ENCODE measurements at regions not wholly inside any gene's neighbourhood (a gene's known extent, or its start where the extent isn't known, plus 50 kb on each side); places are given as distances from the start of the nearest gene placed in this dataset.
A peak's percentile ranks its signal among the peaks of the same experiment; 100 is the strongest.

DNA sequence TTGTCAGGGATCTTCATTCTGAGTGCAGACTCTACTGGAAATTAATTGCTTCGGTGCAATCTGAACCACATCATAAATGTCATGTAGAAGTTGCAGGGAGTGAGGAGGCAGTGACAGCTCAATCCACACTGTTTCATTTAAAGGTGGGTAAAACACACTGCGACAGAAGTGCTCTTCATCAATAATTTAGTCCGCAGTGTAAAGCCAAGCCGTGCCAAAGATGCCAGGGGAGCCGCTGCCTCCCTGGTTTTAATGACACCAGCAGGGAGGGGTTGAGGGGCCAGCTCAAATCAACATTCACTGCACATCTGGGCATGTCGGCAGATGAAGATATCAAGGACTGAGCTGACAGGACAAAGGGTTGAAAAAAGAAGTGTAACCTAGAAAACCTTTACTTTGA, 305.7 kb upstream of the VRK2 start:
- no peak for DNase-seq

DNA sequence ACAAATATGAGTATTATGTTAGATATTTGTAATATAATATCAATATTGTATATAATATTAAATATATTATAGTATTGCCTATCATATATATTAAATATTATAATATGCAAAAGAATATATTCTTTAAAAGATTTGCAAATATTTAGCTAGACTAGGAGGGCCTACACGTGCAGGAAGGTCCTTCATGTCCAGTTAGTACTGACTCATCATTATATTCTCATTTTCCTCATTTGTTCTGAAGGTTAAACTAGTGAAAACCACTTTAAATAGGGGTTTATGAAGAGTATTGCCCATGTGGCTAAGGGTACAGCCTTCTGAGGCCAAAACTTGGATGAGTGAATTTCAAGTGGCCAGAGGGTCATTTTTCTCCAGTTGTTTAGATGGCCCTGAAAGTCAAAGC, 293.0 kb upstream of the VRK2 start:
- no peak for DNase-seq

DNA sequence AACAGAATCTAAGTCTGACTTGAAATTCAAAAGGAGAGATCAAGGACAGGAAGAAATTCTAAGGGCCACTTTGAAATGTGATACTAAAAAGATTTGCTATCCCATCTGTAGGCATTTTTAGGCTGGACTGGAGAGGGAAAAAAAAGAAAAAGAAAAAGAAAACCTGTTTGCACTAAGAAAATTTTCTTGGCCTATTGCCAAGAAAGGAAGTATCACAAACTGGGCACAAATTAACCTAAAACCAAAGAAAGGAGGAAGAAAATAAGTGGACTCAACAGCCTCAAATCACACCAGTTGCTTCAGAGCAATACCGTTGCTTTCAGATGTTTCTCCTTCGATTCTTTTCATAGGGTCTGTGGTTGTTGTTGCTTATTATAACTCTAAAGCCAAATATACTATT, 287.9 kb upstream of the VRK2 start:
- no peak for DNase-seq

DNA sequence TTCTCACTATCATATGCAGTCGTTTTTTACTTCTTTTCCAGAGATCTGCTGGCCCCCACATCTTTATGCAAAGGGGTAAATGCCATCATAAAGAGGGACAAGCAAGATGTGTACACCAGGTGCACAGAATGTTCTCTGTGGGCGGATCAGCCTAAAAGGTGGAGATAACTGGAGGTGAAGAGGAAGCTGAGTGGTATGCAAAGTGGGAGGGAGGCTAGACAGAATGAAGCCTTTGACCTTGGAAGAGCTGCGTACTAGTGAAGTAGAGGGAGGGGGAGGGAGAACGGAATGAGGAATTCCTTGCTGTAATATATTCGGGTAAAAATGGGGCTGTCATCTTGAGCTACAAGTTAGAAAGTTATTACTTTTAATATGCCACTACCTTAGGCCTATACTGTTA, 287.5 kb upstream of the VRK2 start:
- DNase-seq = no peak

DNA sequence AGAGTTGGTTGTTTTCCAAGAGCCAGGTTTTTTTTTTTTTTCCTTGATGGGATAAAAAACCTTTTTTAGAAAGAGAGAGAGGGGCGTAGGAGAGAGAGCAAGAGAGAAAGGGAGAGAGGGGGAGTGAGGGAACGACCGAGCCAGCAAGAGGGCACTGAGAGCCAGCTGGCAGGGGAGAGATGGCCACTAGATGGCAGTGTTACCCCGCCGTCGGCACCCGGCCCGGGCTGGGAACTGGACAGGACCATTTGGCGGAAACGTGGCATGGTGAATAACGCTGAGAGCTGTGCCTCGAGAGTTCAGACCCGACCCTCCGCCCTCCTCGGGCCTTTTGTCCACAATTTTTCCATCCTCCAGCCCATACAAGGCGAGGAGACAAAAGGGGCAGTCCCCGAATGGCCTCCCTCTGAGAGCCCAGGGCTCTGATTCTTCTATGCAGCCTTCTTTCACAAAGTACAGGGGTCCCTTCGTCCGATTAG, 286.7 kb upstream of the VRK2 start:
- peak; percentile 69 for DNase-seq

DNA sequence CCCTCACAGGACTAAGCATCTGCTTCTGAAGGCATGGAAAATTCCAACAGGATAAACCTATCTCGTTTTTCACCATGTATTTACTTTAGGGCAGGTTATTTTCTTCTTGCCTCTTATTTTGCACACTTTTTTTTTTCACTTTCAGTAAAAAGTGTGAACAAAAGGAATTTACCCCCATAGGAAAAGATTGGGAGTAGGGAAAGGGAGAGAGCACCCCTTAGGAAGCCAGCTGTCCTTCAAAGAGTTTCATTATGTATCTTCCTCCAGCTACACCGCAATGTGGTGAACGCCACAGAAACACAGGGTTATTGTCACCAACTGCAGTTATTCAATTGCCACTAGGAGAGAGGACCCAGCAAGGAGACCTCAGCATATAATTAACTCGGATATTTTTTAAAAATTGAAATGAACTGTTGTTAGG, 286.2 kb upstream of the VRK2 start:
- no peak for DNase-seq

DNA sequence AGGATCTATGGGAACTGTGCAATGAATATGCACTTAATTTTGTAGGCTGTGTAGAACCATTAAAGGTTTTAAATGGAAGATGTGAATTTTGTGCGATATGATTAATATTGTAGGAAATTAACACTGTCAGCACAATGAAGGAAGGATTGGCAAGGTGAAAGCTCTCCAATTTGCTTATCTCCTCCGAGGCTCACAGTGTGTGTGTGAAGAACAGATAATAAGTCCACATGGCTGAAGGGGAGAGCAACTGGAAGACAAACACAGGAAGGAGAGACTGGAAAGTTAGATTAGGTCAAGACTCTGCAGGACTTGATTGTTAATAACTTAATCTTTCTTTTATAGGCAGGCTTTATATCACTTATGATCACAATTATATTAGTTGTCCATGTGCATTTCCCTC, 269.7 kb upstream of the VRK2 start:
- no peak for DNase-seq

DNA sequence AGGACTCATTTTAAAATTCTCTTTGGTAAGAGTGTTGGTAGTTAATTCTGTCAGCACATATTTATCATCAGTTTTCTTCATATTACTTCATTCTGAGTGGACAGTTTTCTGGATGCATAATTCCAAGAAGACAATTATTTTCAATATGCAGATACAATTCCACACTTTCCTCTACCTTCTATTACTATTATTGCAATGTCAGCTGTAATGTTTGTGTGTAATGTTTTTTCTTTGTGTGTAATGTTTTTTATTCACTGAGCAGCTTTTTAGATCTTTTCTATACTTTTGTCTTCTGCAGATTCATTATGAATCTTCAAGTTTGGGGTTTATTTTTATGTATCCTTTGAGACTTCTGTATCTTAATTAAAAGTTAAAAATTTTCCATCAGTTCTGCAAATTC, 264.0 kb upstream of the VRK2 start:
- no peak for DNase-seq

DNA sequence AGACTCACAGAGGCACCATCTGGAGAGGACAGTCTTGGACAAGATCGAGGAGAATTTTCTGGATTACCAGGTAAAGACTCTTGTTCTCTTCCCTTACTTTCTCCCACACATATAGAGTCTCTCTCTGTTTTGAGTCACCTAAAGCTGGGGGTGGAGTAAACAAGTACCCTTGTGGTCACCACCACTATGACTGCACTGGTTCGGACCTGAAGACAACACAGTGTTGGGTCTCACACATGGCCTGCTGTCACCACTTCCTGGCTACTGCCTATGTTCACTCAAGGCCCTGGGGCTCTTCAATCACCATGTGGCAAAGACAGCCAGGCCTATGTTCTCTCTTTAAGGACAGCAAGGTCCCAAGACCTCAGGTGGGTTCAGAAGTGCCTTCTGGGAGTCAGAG, 253.3 kb upstream of the VRK2 start:
- no peak for DNase-seq

DNA sequence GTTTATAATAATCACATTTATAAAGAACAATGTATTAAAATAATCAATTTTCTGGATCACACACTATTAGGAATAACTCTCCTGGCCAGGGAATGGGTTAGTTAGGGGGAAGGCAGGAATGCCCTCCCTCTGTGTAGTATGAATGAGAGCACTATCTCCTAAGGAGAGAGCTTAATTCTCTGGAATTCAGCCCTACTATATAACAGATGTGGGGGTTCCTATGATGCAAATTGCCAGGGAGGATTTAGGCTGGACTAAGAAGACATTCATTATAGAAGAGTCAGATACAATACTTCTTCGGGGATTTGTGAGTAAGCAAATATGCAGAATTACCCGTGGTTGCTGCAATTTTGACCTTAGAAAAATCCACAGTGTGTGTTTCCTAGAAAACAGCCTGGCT, 250.1 kb upstream of the VRK2 start:
- no peak for DNase-seq

DNA sequence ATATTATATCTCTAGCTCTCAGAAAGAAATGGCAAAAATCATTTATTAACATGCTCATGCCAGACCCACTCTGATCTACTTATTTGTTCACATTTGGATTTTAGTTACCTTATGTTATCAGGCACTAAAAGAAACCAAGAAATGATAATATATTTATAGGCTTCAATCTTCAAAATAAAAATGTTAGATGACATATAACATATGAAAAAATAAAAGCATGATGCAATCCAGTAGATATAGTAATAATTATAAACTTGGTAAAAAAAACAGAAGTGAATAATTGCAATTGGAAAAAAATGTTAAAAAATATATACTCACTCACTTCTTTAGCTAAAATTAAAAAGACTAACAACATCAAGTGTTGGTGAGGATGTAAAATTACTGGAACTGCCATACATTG, 248.3 kb upstream of the VRK2 start:
- no peak for DNase-seq

DNA sequence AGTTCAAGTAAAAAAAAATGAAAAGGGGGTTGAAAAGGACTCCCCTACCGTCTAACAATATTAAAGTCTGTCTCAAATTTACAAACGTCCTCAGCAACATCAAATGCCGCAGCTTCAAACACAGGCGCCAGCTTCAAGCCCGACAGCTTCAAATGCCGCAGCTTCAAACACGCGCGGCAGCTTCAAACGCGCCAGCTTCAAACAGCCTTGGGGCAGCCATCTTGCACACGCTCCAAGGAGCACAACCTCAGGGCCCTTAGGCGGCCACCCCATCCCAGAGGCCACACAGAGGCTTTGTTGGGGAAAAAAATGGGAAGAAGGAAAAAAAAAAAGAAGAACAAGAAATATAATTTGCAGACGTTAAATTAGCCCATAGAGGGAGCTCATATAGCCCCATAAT, 244.4 kb upstream of the VRK2 start:
- no peak for DNase-seq

DNA sequence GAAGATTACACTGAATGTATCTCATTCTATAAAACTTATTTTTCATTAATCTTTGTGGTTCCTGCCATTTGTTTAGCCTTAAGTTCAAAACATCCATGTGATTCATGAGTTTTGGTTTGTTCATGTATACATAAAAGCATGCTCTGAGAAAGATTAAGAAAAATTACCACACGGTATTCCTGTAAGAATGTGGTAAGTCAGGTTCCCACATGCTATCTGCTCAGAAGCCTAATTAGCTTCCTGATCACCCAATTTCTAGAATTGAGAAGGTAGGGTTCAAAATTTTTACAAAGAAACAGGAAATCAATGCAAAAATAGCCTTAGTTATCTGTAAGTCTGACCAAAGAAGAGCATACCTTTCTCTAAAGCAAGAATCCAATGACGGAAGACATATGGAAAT, 241.6 kb upstream of the VRK2 start:
- no peak for DNase-seq

DNA sequence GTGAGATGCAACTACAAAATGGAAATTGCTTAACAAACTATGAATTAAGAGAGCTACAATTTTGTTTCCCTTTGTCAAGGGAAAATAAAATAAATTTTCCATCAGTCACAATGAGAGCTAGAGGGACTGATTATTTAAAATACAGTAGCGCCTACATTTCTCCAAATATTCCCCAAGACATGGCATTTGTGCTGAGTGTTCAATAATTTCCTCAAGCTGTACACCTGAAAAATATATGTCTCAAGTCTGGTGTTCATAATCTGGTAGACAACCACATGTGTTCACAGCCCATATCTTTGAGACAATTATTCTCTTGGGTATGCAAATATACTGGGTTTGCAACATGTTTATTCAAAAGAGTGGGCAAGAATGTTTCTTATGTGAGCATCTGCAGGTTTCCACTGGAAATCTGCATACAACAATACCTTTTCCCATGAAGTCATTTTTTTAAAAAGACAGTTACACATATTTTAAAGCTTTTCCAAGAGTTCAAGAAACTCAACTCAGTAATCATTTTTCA, 240.1 kb upstream of the VRK2 start:
- DNase-seq = no peak

DNA sequence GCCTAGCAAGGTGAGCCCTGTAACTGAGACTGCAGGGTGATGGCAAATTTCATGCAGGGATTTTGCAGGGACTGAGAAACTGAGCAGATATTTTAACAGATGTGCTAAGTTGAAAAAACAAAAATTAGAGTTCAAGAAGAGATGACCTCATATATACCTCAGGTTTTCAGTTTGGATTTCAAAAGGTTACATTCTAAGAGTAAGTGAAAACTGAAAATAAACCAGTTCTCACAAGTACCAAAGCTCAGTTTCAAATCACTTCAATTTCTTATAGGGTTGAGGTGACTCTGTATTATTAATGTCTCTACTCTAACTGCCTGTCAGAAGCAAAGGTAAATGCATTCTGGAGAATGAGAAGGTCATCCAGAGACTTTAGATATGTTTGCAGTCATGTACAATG, 237.4 kb upstream of the VRK2 start:
- DNase-seq = no peak

DNA sequence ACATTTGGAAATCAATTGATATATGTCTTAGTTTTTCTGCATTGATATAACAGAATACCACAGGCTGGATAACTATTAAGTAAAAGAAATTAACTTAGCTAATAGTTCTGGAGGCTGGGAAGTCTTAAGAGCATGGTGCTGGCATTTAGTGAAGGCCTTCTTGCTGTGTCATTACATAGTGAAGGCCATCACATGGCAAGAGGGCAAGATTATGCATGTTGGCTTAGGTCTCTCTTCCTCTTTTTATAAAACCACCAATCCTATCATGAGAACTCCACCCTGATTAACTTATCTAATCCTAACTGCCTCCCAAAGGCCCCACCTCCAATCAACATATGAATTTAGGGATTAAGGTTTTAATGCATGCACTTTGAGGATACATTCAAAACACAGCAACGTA, 225.5 kb upstream of the VRK2 start:
- DNase-seq = no peak

DNA sequence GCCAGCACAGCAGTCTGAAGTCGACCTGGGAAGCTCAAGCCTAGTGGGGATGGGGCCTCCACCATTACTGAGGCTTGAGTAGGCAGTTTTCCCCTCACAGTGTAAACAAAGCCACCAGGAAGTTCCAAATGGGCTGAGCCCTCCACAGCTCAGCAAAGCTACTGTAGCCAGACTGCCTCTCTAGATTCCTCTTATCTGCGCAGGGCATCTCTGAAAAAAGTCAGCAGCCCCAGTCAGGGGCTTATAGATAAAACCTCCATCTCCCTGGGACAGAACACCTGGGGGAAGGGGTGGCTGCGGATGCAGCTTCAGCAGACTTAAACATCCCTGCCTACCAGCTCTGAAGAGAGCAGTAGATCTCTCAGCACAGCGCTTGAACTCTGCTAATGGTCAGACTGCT, 218.4 kb upstream of the VRK2 start:
- no peak for DNase-seq

DNA sequence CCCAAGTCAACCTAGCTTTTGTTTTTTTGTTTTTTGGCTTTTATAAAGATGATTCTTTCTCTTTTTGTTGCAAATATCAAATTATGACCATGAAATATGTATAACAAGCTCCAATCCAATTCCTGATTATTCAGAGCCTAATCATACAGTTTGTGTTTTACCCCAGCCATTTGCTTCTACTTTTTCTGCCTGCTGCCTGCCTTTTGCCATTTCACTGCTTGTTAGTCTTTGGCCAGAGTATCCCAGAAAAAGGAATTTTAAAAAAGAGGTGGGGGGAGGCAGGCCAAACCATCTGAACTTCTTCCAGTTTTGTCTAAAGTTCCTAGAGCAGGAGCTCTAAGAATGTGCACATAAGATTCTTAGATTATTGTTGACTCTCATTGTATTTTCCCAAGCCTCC, 211.9 kb upstream of the VRK2 start:
- DNase-seq = no peak

DNA sequence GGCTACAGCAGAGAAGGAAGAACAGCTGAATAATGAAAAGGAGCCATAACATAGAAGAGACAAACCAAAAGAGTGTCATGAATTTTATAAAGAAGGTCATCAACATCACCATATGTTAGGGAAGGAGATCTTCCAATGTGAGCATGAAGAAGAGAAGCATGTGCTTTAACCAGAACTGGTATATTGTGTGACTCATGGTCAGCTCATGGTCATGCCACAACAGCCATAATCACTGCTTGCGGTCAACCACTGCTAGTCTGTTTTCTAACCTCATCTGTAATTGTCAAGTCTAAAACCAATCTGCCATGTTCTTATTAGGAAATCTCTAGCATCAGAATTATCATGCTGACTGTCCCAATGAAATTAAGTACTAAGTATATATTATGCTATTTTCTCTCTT, 204.1 kb upstream of the VRK2 start:
- DNase-seq = no peak

DNA sequence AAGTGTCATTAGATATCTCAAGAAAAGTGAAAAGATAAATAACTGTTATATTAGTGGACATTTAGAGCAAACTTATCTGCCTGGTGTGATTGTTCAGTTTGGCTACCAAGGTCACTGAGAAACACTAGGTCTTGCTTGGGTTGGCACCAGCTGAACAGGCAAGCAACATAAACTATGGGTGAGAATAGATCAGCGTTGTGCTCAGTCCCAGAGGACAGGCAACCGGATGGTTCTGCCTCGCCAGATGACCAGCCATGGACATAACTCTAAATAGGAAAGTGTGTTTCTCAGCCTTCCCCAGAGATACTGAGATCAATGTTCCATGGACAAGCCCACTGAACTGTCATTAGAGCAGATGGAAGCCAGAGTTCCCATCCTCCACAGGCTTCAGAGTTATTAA, 203.4 kb upstream of the VRK2 start:
- no peak for DNase-seq

DNA sequence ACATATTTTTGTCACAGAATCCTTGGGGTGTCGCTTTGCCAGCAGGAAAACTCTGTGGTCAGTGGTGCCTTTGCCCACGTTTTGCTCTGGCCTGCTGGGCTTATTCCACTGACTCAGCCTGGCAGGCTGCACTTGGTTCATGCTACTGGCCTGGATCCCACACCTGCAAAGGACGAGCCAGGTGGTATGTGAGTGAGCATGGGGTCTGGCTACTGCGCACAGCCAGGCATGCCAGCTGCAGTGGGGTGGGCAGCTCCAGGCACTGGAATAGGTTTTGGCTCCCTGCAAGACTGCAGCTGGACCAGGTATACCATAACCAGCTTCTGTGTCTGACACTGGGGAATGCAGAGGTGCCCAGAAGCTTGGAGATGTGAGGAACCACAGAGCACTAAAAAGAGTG, 197.9 kb upstream of the VRK2 start:
- no peak for DNase-seq

DNA sequence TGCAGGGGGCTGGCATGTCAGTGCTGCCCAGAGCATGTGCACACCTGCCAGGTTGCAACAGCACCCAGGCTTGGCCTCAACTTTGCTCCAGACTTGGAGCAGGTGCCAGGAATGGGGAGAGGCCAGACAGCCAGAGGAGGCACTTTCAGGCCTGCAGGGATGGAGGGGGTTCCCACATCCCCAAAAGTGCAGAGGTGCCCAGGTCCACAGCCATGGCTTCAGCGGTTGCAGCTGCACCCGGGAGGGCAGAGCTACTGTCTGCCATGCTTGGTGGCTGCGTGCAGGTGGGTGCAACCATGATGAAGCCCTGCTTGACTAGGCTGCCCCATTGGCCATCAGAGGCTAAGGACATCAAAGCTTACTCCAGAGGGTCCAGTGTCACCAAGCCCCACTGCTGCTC, 196.8 kb upstream of the VRK2 start:
- no peak for DNase-seq

DNA sequence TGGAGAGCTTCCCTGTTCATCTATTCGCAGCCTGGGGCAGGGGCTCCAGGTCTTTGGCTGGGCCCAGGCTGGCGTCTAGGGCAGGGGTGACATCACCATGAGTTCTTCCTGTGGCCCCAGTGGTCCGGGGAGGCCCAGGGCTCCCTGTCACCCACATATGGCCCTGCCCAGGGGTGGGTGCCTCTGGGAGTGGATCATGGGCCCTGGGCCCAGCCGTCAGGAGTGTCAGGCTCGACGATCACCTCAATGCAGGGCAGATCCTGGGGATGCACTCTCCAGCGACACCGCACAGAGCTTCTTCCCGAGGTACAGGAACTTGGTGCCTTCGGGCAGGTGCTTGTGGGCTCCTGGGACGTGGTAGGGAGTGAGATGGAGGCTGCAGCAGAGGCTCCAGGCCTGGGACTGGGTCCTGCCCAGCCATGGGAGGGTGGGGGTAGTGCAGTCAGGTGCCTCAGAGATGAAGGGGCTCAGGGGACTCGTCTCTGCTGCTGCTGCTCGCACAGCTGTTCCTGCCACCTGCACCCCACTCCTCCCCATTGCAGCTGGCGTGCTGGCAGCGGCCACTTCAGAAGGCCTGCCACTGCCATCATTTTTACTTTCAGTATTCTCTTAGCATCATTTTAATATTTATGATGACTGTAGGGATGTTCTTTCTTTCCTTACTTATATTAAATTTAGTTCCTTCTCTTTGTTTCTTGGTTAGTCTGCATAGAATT, 196.0 kb upstream of the VRK2 start:
- DNase-seq = no peak

DNA sequence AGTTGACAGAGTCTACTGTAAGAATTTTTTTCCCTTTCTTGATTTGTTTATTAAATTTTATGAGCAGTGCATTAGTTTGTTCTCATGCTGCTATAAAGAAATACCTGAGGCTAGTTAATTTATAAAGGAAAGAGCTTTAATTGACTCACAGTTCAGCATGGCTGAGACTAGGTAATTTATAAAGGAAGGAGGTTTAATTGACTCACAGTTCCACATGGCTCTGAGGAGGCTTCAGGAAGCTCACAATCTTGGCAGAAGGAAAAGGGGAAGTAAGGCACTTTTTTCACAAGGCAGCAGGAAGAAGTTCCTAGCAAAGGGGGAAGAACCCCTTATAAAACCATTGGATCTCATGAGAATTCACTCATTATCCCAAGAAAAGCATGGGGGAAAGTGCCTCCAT, 191.4 kb upstream of the VRK2 start:
- no peak for DNase-seq

DNA sequence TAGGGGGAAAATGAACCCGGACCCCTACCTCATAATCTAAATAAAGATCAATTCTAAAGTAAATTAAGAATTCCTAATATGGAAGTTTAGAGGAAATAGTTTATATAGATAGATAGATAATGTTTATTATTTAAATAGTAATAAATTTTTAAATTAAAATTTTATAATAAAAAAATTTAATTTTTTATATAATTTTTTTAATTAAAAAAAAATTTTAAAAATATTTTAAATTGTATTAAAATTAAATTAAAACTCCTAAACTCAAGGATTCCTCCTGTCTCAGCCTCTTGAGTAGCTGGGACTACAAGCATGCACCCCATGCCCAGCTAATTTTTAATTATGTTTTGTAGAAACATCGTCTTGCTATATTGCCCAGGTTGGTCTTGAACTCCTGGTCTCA, 186.9 kb upstream of the VRK2 start:
- DNase-seq = no peak
